HG03521 (cell line): ENCODE measurements at regions not wholly inside any gene's neighbourhood (a gene's known extent, or its start where the extent isn't known, plus 50 kb on each side); places are given as distances from the start of the nearest gene placed in this dataset.

ENCODE experiments used
- ATAC-seq: cut with Tn5 transposase; IDR thresholded peaks from one replicate; pipeline ENCODE4 v1.9.1; 2021; ENCODE audit warnings: mild to moderate bottlenecking, moderate library complexity; ENCODE audit not compliant: unreplicated experiment

- ATAC-seq, result no peak
Measured at GRCh38 chr12:92468358-92469020, 234.3 kb upstream of the PLEKHG7 start.

GRCh38 chr12:92467886-92468285, 234.9 kb upstream of the PLEKHG7 start:
- no peak for ATAC-seq

DNA sequence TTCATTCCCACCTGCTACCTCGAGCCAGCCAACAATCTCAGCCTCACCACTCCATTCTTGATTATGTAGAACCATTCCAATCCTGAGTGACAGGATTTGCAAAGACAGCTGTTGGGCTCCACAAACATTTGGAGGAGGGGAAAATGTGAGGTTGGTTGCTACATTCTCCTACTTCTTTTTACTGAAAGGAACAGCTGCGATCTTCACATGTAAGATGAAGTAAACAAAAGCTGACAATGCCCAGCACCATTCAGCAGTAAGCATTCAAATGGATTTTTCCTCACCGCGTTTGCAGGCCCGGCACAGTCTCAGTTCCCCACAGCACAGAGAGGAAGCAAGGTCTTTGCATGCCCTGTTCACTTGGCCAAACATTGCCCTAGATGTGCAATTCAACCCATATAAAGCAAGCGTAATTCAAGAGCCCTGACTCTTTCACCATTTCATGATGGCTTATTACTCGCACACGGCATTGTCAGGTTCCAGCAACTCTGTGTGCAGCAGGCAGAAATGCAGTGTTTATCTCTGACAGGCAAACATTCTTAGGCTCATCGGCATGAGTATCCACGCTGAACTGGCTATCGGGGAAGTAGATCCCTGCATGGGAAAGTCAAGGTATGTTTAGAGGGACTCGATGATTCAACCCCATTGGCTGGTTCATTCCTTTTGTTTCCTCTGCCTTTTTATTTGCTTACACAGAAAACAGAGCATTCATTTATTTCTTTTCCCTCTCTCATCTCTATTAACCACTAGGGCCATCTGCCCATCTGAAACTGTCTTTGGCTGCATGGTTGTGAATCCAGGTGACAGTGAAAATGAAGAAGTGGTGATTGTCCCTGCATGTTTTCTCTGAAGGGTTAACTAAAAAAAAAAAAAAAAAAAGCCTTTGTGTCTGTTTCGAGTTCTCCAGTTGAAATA, 236.1 kb upstream of the PLEKHG7 start:
- ATAC-seq, result peak; percentile 40

- no peak for ATAC-seq
Measured at GRCh38 chr12:92465786-92466295, 236.9 kb upstream of the PLEKHG7 start.

- ATAC-seq, result no peak
Measured at GRCh38 chr12:92464911-92465310, 237.9 kb upstream of the PLEKHG7 start.

- no peak for ATAC-seq
Measured at GRCh38 chr12:92463171-92463570, 239.6 kb upstream of the PLEKHG7 start.

GRCh38 chr12:92462527-92462926, 240.3 kb upstream of the PLEKHG7 start:
- ATAC-seq, result no peak

GRCh38 chr12:92462049-92462448, 240.7 kb upstream of the PLEKHG7 start:
- ATAC-seq, result peak; percentile 65

GRCh38 chr12:92459850-92460249, 242.9 kb upstream of the PLEKHG7 start:
- ATAC-seq, result no peak

- no peak for ATAC-seq
Measured at GRCh38 chr12:92458996-92459395, 243.8 kb upstream of the PLEKHG7 start.

DNA sequence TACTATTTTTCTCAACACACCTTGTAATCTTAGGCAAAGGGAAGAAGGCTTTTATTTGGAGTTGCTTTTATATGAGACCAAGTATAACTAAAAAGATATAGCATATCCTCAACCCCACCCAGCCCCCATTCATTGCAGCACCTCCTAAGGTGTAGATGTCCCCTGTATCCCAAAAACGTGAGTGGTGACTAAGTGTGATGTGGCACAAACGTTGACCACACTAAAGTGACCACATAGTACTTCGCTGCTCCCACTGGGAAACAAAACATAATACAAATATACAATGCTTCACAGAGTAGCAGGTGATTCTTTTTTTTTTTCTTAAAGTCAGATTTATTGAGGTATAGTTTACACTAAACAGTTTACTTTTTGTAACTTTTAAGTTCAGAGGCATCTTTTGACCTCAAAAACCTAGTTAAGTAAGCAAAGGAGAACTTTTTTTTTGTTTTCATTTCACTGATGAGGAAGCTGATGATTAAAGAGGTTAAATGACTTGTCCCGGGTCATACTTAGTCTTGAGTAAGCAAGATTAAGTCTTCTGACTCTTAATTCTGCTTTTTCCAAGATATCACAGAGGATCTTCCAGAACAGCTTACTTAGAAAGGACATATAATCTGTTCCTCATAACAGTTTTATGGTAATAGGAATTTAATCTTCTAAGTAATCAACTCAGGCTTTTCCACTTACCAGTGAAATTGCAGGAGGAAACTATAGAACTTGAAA, 245.2 kb upstream of the PLEKHG7 start:
- ATAC-seq, result no peak

DNA sequence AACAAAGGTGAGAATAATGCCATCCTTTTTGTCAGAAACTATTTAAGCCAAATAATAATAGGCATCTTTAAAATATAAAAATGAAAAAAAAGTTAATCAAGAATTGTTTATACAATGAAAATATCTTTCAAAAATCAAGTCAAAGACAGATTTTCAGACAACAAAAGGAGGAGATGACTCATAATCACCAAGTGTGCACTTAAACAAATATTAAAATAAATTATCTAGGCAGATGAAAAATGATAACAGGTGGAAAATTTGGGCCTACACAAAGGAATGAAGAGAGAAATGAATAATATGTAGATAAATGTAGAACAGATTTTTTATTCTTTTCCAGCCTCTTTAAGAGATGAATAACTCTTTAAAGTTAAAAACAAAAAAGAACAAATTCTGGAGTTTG, 250.0 kb upstream of the PLEKHG7 start:
- no peak for ATAC-seq

- no peak for ATAC-seq
Measured at GRCh38 chr12:92446083-92446460, 256.7 kb upstream of the PLEKHG7 start.

DNA sequence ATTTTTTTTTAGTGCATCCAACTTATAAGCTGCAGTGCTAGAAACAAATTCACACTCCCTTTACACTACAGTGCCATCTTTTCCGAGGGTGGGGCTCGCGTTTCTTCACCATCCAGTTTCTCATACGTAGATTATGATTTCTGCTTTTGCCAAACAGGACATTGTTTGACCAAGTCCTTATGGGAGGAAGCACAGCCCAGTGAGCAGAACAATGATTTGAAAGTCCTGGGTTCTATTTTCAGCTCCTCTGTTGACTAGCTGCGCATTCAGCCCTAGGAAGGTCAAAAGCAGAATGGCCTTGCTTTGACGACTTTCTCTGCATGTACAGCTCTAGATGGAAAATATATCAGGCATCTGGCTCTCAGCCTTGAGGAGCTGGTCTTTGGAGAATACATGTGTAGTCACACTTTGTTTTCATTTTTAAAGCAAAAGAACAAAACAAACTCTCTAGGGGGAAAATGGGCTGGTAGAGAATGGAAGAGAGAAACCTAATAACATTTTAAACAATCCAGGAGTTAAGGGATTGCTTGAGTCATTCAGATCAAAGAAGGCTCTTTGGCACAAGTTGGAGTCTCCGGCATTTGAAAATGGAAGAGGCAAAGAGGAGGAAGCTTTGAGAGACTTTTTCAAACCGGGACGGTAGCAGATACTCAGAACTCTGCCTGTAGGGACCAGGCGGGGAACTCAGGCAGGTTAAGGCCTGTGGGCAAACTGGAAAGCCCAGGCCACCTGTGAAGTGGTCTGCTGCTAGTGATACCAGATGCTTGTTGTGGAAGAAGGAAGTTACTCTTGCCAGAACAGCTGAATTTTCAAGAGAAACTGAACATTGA, 257.3 kb upstream of the PLEKHG7 start:
- peak; percentile 65 for ATAC-seq

- peak; percentile 33 for ATAC-seq
Measured at GRCh38 chr12:92444763-92445162, 258.0 kb upstream of the PLEKHG7 start.

- no peak for ATAC-seq
Measured at GRCh38 chr12:92442782-92443181, 260.0 kb upstream of the PLEKHG7 start.

GRCh38 chr12:92440072-92440471, 262.7 kb upstream of the PLEKHG7 start:
- no peak for ATAC-seq

DNA sequence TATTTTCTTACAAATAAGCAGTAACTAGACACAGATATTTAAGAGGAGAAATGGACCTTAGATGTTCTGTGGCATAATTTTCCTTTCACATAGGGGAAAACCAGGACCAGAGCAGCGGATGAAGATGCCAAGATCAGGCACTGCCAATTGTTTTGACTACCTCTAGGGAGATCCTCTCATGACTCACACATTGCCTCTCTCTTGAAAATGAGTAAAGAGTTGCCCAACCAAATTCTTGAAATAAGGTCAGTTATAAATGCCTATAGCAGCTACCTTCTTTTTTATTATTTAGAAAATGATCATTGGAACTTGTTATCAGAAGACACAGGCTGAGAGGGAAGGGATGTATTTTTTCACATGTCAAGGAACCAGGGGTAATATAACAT, 263.4 kb upstream of the PLEKHG7 start:
- no peak for ATAC-seq

DNA sequence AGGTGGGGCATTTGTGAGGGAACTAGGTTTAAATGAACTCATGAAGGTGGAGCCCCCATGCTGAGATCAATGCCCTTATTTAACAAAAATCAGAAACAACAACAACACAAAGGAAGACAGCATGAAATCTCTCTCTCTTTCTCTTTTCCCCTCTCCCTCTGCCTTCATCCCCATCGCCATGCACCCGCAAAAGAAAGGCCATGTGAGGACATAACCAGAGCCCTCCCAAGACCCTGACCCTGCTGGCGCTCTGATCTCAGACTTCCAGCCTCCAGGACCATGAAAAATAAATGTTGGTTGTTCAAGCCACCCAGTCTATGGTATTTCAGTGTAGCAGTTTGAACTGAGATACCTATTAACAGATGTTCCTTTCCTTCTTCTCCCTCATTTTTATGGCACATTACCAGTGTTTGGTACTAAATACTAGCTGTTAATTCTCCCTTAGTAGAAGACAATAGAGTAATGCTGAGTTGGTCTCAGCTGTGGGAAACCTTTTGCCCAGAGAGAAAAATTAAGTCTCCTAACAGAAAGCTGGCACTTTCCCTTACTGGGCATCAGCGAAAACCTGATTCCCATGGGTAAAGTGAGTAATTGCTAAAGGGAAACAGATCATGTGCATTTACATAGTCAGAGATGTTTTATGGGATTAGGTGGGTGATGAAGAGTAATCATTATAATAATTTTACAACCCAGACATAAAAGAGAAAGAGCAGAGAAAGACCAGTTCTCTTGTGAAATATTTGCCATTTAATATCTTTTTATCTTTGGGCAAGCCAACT, 264.0 kb upstream of the PLEKHG7 start:
- no peak for ATAC-seq

GRCh38 chr12:92437452-92437851, 265.3 kb upstream of the PLEKHG7 start:
- ATAC-seq, result no peak
